Skeletal muscle tissue (tissue), 3 donors: ENCODE measurements at regions not wholly inside any gene's neighbourhood (a gene's known extent, or its start where the extent isn't known, plus 50 kb on each side); places are given as distances from the start of the nearest gene placed in this dataset.

Experiments
- H3K27ac ChIP-seq: one replicate; pipeline ENCODE4 v1.7.0; 2013; ENCODE audit warnings: mild to moderate bottlenecking, low read depth, low read length, inconsistent platforms
- H3K27me3 ChIP-seq, 3 donors: one replicate each; pipeline ENCODE4 v1.7.0; 2013; ENCODE audit warnings: low read length in 3 of 3; ENCODE audit not compliant: control insufficient read depth in 3 of 3, insufficient read depth in 3 of 3
- H3K36me3 ChIP-seq, 3 donors: one replicate each; pipeline ENCODE4 v1.7.0; 2013; ENCODE audit warnings: low read length in 3 of 3; ENCODE audit not compliant: control insufficient read depth in 3 of 3, insufficient read depth in 3 of 3
- H3K4me1 ChIP-seq, 3 donors: one replicate each; pipeline ENCODE4 v1.7.0; 2013; ENCODE audit warnings: low read length in 3 of 3, mild to moderate bottlenecking in 3 of 3; ENCODE audit not compliant: control insufficient read depth in 3 of 3, insufficient read depth in 3 of 3
- H3K4me3 ChIP-seq, 3 donors: one replicate each; pipeline ENCODE4 v1.7.0; 2013; ENCODE audit warnings: low read length in 3 of 3
- H3K9ac ChIP-seq, 3 donors: one replicate each; pipeline ENCODE4 v1.7.0; 2013; ENCODE audit warnings: low read length in 3 of 3, mild to moderate bottlenecking in 3 of 3, moderate library complexity in 2 of 3, low read depth in 1 of 3
- H3K9me3 ChIP-seq, 3 donors: one replicate each; pipeline ENCODE4 v1.7.0; 2013; ENCODE audit warnings: low read length in 3 of 3; ENCODE audit not compliant: control insufficient read depth in 3 of 3
- donor health status: Osteomylitis.

DNA sequence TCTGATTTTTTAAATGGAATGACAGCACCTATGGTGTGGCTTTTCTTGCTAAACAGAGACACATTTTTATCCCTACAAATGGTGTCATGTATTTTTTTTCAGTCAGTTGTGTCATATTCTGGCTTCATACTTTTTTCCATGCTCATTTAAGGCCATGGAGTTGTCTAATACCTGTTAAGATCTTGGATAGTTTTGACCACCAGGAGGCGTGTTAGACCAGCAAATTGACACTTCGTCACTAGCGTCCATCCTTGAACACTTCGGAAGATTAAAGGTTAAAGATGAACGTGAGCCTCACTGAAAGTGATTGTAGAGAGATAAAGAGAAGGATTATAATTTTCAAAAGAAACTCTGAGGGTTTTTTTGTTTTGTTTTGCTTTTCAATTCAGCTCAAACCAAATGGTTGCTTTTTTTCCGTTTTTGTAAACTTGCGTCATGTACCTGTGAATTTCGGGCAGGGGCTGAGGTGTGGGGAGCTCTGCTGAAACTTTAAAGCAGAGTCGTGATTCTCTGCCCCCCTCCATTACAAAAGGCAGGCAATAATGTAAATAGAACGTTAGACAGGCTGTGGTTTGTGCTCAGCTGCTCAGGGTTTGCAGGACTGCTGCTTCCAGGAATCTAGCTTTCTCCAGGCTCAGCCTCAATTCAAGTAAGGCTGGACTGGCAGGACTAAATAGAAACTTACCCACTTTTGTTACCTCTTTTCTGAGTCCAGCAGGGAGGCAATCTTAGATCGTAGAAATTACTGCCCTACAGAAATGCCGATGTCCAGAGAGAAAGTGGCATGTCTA is 245.1 kb downstream of the FOXA2 start:
- H3K36me3 ChIP-seq, result no peaks in the 10 kb centered on the region
- no peaks in the 10 kb centered on the region for H3K9me3 ChIP-seq
- H3K4me1 ChIP-seq, result no peaks in the 10 kb centered on the region
- H3K9ac ChIP-seq, result no peak overlapping the region
- H3K27ac ChIP-seq, result no peak overlapping the region
- no peak overlapping the region for H3K4me3 ChIP-seq
- H3K27me3 ChIP-seq, result peaks cover 0 to 2% (median 2%) of the 10 kb centered on the region in 3 donors

DNA sequence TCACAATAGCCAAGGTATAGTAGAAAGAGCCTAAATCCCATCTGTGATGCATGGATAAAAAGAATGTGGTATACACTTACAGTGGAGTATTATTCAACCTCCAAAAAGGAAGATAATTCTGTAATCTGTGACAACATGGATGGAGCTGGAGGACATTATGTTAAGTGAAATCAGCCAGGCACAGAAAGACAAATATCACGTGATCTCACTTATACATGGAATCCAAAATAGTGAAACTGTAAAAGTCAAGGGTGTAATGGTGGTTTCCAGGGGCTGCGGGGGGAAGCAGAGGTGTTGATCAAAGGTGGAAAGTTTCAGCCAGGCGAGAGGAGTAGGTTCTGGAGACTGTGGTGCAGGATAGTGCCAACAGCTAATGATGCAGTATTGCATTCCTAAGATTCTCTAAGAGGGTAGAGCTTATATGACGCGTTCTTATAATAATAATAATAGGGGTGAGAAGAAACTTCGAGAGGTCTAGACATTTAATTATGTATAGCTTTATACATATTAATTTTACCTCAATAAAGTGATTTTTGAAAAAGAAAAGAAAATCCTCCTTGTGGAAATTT is 246.1 kb downstream of the FOXA2 start:
- no peaks in the 10 kb centered on the region for H3K4me1 ChIP-seq
- no peak overlapping the region for H3K9ac ChIP-seq
- H3K4me3 ChIP-seq, result no peak overlapping the region
- H3K27me3 ChIP-seq, result peaks cover 0 to 5% (median 2%) of the 10 kb centered on the region in 3 donors
- H3K9me3 ChIP-seq, result no peaks in the 10 kb centered on the region
- H3K27ac ChIP-seq, result no peak overlapping the region
- no peaks in the 10 kb centered on the region for H3K36me3 ChIP-seq

DNA sequence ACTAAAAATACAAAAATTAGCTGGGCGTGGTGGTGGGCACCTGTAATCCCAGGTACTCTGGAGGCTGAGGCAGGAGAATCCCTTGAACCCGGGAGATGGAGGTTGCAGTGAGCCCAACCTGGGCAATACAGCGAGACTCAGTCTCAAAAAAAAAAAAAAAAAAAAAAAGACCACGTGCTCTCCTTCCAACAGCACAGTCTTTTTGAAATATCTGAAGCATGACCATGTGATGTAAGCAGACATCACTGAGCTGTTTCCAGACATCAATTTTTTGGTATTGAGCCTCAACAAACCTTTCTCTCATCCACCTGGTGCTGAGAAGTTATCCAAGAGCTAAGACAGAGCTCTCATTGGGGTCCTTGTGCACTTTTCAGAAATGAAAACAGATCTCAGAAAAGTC is 249.2 kb downstream of the FOXA2 start:
- Histone ChIP-seq H3K9ac (no peak overlapping the region), H3K4me1 (no peaks in the 10 kb centered on the region), H3K4me3 (no peak overlapping the region), H3K27me3 (peaks cover 4 to 18% (median 15%) of the 10 kb centered on the region in 3 donors), H3K9me3 (no peaks in the 10 kb centered on the region), H3K27ac (no peak overlapping the region), H3K36me3 (no peaks in the 10 kb centered on the region)

DNA sequence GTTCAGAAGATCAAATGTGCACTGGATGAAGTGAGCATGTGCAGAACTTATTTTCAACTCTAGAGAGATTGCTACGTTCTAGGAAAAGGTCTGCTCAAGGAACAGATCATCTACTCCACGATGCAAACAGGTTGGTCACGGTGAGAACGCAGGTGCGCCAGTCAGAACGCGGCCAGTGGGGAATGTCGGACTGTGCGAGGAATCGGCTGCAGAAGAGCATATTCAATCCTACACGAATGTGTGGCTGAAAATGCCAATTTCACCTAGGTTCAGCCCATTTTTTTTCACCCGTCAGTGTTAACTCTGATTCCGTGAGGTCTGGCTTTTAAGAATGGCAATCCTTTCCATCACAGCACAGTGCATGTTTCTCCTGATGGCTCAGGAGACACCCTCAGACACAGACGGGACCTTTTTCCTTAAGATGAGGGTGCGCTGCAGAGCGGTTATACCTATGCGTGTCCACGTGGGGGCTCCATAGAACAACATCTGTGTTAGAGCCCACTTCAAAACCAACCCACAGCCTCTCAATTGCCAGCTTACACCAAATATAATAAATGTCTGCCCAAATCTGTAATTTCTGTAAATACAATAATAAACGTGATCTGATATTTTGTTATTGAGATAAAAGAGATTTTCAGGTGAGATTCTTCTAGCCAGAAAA is 250.4 kb downstream of the FOXA2 start:
- H3K9ac ChIP-seq, result no peak overlapping the region
- H3K27ac ChIP-seq, result no peak overlapping the region
- no peaks in the 10 kb centered on the region for H3K4me1 ChIP-seq
- peaks cover 4 to 17% (median 15%) of the 10 kb centered on the region in 3 donors for H3K27me3 ChIP-seq
- no peaks in the 10 kb centered on the region for H3K36me3 ChIP-seq
- no peaks in the 10 kb centered on the region for H3K9me3 ChIP-seq
- no peak overlapping the region for H3K4me3 ChIP-seq

DNA sequence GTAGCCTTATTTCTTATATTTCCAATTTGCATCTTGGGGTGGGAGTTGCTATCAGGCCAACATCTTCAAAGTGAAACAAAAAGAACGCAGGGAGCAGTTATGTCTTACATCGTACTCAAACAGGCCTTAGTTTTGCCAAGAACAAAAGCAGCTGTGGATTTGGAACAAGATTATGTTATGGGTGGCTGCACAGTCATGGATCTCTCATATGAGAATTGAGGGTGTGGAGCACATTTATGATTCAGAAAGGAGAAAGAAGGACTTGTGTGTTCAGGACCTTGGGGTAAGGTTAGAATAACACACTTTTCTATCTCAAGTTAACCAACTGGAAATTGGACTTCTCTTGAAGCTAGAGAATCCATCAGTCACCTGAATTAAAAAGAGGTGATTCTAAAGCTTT is 259.9 kb downstream of the FOXA2 start:
- H3K9me3 ChIP-seq, result no peaks in the 10 kb centered on the region
- no peaks in the 10 kb centered on the region for H3K4me1 ChIP-seq
- H3K27me3 ChIP-seq, result peaks cover 0 to 5% (median 0%) of the 10 kb centered on the region in 3 donors
- H3K36me3 ChIP-seq, result no peaks in the 10 kb centered on the region
- no peak overlapping the region for H3K4me3 ChIP-seq
- no peak overlapping the region for H3K27ac ChIP-seq
- H3K9ac ChIP-seq, result no peak overlapping the region

DNA sequence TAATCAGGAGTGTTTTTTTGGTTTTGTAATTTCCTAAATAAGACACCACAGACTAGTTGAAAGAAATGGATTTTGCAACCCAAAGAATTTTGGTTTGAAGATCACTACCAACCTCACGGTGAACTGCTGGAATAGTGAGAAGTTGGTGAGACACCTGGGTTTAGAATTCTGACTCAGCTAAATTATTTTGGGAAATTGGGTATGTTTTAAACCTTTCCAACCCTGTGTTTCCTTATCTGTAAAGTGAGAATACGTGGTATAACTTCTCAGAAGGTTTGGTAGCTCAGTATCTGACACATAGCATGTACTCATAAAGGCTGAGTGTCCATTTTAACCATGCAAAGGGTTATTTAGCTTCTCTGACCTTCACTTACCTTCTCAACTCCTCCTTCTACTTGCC is 261.9 kb downstream of the FOXA2 start:
- Histone ChIP-seq H3K4me1 (no peaks in the 10 kb centered on the region), H3K27ac (no peak overlapping the region), H3K27me3 (peaks cover 0 to 6% (median 0%) of the 10 kb centered on the region in 3 donors), H3K9ac (no peak overlapping the region), H3K4me3 (no peak overlapping the region), H3K9me3 (no peaks in the 10 kb centered on the region), H3K36me3 (no peaks in the 10 kb centered on the region)

DNA sequence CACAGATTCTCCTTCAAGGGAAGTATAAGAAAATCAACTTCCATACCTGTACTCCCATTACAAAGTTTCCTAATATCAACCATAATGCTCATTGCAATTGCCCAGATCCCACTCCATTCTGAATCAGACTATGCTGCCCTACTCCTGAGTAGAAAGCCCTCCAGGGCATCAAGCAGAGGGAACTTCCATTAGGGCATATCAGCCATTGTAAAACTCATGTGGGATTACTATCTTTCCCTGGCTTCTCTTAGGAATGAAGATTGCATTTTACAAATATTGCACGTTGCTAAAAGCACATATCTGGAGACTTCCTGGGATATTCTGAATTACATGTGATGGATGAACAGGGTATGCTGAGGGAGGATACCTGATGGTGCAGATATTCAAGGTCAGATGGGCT is 263.2 kb downstream of the FOXA2 start:
- no peaks in the 10 kb centered on the region for H3K36me3 ChIP-seq

DNA sequence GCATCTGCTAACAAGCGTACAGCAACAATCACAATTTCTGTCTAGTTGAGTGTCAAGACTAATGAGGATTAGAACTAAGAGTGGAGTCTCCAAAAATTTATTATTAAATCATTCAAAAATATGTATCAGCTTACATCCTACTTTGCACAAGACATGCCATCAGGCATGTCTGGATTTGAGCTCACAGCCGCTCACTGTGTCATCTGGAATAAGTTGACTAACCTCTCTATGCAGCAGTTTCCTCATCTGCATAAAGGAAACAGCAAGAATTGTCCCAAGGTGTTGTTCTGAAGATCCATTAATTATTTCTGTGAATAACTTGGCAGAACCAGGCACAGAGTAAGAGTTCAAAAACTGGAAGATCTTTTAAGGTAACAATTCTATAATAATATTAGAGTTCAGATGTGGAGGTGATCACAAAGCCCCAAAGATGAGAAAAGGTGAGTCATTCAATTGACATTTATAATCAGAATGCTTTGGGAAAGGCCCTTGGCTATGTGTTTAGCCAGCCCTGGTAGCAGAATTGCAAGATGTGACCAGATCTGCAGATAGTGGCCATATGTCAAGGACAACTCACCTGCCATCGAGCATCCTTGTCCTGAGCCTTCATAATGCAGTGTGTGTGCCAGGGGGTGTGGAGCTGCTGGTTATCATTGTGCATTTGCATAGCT is 264.0 kb downstream of the FOXA2 start:
- Histone ChIP-seq H3K27me3 (peaks cover 0 to 4% (median 0%) of the 10 kb centered on the region in 3 donors), H3K9ac (no peak overlapping the region), H3K4me1 (no peaks in the 10 kb centered on the region), H3K9me3 (no peaks in the 10 kb centered on the region), H3K36me3 (no peaks in the 10 kb centered on the region), H3K4me3 (no peak overlapping the region), H3K27ac (no peak overlapping the region)

More for the DNA sequence above, 263.2 kb downstream of the FOXA2 start:
- Histone ChIP-seq H3K9me3 (no peaks in the 10 kb centered on the region), H3K27ac (no peak overlapping the region), H3K4me3 (no peak overlapping the region), H3K9ac (no peak overlapping the region), H3K4me1 (no peaks in the 10 kb centered on the region), H3K27me3 (peaks cover 0 to 4% (median 0%) of the 10 kb centered on the region in 3 donors)

DNA sequence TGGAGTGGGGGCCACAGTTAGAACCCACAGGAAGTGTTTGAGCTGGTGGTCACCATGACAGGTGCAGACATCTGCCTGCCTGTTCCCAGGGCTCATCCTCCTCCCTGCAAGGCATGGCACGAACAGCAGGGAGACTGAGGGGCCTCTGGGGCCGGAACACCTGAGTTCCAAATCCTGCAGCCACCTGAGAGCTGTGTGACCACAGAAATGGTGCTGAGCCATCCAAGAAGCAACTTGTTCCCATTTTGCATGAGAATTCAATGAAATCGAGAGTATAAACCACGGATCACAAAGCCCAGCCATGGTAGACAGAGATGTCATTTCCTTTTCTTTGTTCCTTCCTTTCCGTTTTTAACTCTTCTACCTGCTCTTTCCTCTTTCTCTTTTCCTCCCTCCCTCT is 268.6 kb downstream of the FOXA2 start:
- no peak overlapping the region for H3K4me3 ChIP-seq
- H3K4me1 ChIP-seq, result no peaks in the 10 kb centered on the region
- H3K27ac ChIP-seq, result no peak overlapping the region
- no peaks in the 10 kb centered on the region for H3K9me3 ChIP-seq
- no peak overlapping the region for H3K9ac ChIP-seq
- H3K36me3 ChIP-seq, result no peaks in the 10 kb centered on the region
- H3K27me3 ChIP-seq, result peaks cover 0 to 4% (median 0%) of the 10 kb centered on the region in 3 donors
